Upper lobe of left lung (tissue), 4 donors: ENCODE measurements at regions not wholly inside any gene's neighbourhood (a gene's known extent, or its start where the extent isn't known, plus 50 kb on each side); places are given as distances from the start of the nearest gene placed in this dataset.

Experiments
- CTCF ChIP-seq, 6 experiments: fragments of 450-650 bp in 4 of 6; fragments of 200-600 bp in 2 of 6; sonication (generic) in 2 of 6; IDR thresholded peaks; one replicate each; pipeline ENCODE4 v1.5.1; 2016 to 2019; ENCODE audit warnings: antibody characterized with exemption in 6 of 6
- EP300 ChIP-seq, 4 donors: sonication (generic); formaldehyde crosslinking; IDR thresholded peaks; one replicate each; pipeline ENCODE4 v1.5.1; 2017; ENCODE audit warnings: antibody characterized with exemption in 4 of 4, control low read depth in 2 of 4
- POLR2A ChIP-seq, 4 donors: fragments of 450-650 bp; IDR thresholded peaks; one replicate each; pipeline ENCODE4 v1.5.1; 2016 to 2017; ENCODE audit warnings: antibody characterized with exemption in 4 of 4, mild to moderate bottlenecking in 2 of 4
- POLR2AphosphoS5 ChIP-seq, 2 donors: sonication (generic); formaldehyde crosslinking; IDR thresholded peaks; one replicate each; pipeline ENCODE4 v1.5.1; 2017; ENCODE audit warnings: antibody characterized with exemption in 2 of 2

- no peak for TF ChIP-seq CTCF (IDR thresholded peaks at IDR 0.05)
- no peak for TF ChIP-seq POLR2A (IDR thresholded peaks at IDR 0.05)
- TF ChIP-seq EP300 (IDR thresholded peaks at IDR 0.05) = no peak
- TF ChIP-seq POLR2AphosphoS5 (IDR thresholded peaks at IDR 0.05) = no peak
These were observed 270.7 kb upstream of the LRTM1 start for GRCh38 chr3:55198554-55198953.
